ACHN (cell line): ENCODE measurements at regions not wholly inside any gene's neighbourhood (a gene's known extent, or its start where the extent isn't known, plus 50 kb on each side); places are given as distances from the start of the nearest gene placed in this dataset.

Source experiments
- DNase-seq: peaks from one replicate; pipeline ENCODE4 v3.0.0-alpha.2; 2015
- in situ Hi-C: cut with HindIII; loops from 2 replicates; pipeline ENCODE4 v1.10.0; 2017; ENCODE audit warnings: low sequenced_read_pairs, low pct_ligation_motif_present, low pct_unique_long_range_greater_than_20kb

- DNase-seq, result no peak
- in situ Hi-C loops, result no loop called here
These were observed 68.7 kb upstream of the SNX9 start for GRCh38 chr6:157754351-157754750.

- in situ Hi-C loops, result no loop called here
- DNase-seq, result no peak
These were observed 67.9 kb upstream of the SNX9 start for GRCh38 chr6:157755032-157755745.

GRCh38 chr6:157755746-157756411 is 67.2 kb upstream of the SNX9 start:
- DNase-seq, result no peak
- in situ Hi-C loops, result no loop called here

GRCh38 chr6:157756708-157757429 is 66.2 kb upstream of the SNX9 start:
- in situ Hi-C loops, result no loop called here
- peak; percentile 82 for DNase-seq

- DNase-seq, result no peak
- in situ Hi-C loops, result no loop called here
These were observed 65.3 kb upstream of the SNX9 start for GRCh38 chr6:157757430-157758403.

GRCh38 chr6:157758516-157759023 is 64.5 kb upstream of the SNX9 start:
- DNase-seq, result no peak
- in situ Hi-C loops, result no loop called here

GRCh38 chr6:157759028-157759427 is 64.0 kb upstream of the SNX9 start:
- DNase-seq, result peak; percentile 19
- in situ Hi-C loops, result no loop called here

GRCh38 chr6:157760137-157760536 is 62.9 kb upstream of the SNX9 start:
- DNase-seq, result no peak
- in situ Hi-C loops, result loop anchor here (10.0 kb wide), 1 partner anchor 115 kb away; no protein-coding TSS in a partner anchor

GRCh38 chr6:157760589-157761330 is 62.3 kb upstream of the SNX9 start:
- in situ Hi-C loops, result loop anchor here (10.0 kb wide), 1 partner anchor 114 kb away; no protein-coding TSS in a partner anchor
- DNase-seq, result peak; percentile 60

- in situ Hi-C loops, result loop anchor here (10.0 kb wide), 1 partner anchor 113 kb away; no protein-coding TSS in a partner anchor
- DNase-seq, result peak; percentile 53
These were observed 61.6 kb upstream of the SNX9 start for GRCh38 chr6:157761331-157761921.

- in situ Hi-C loops, result loop anchor here (10.0 kb wide), 1 partner anchor 113 kb away; no protein-coding TSS in a partner anchor
These were observed 61.1 kb upstream of the SNX9 start for GRCh38 chr6:157761926-157762325.

GRCh38 chr6:157762636-157763035 is 60.4 kb upstream of the SNX9 start:
- in situ Hi-C loops, result loop anchor here (10.0 kb wide), 1 partner anchor 112 kb away; no protein-coding TSS in a partner anchor
- peak; percentile 52 for DNase-seq

More at GRCh38 chr6:157761926-157762325, 61.1 kb upstream of the SNX9 start:
- no peak for DNase-seq

GRCh38 chr6:157763129-157763903 is 59.7 kb upstream of the SNX9 start:
- DNase-seq, result peak; percentile 92
- in situ Hi-C loops, result loop anchor here (10.0 kb wide), 1 partner anchor 111 kb away; no protein-coding TSS in a partner anchor

GRCh38 chr6:157763904-157764177 is 59.2 kb upstream of the SNX9 start:
- in situ Hi-C loops, result loop anchor here (10.0 kb wide), 1 partner anchor 111 kb away; no protein-coding TSS in a partner anchor
- DNase-seq, result no peak

GRCh38 chr6:157764178-157765068 is 58.6 kb upstream of the SNX9 start:
- in situ Hi-C loops, result loop anchor here (10.0 kb wide), 1 partner anchor 110 kb away; no protein-coding TSS in a partner anchor
- DNase-seq, result peak; percentile 99
